ENCODE measurements at regions not wholly inside any gene's neighbourhood (a gene's known extent, or its start where the extent isn't known, plus 50 kb on each side); places are given as distances from the start of the nearest gene placed in this dataset.

DNA sequence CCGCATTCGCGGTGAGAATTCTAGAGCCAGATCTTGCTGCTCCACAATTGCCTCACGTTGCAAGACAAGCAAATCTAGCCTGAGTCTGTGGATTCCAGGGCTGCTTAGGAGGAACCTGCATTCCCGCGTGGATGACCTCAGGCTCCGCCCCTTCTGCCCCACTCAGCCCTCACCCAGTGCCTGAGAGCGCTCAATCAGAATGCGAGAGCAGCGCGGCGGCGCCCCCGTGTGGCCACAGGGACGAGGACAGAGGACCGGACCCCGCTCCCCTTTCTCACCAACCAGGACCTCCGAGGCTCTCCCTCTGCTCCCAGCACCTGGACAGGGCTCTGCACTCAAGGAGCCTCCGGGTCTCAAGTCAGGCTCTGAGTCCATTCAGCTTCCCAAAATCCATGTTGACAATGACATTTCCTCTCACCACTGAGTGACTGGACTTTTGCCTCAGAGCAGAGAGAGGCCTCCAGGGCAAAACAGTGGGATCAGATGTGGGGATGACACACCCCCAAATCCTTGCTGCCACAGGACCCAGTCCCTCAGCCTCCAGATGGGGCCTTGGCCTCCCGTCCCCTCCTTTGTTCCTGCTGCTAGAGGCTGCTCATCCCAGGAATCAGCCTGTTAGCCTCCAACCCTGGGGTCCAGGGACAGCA lies 52.0 kb downstream of the RPP21 start:
- DNase-seq: peak; percentile 81 to 83

GRCh38 chr6:30397697-30398096 lies 52.7 kb downstream of the RPP21 start:
- no peak for DNase-seq

GRCh38 chr6:30399390-30400058 lies 54.6 kb downstream of the RPP21 start:
- DNase-seq: no peak

GRCh38 chr6:30405934-30406333 lies 61.0 kb downstream of the RPP21 start:
- no peak for DNase-seq

GRCh38 chr6:30409184-30409583 lies 64.2 kb downstream of the RPP21 start:
- DNase-seq: no peak

- peak; percentile 63 to 67 for DNase-seq
Observed at GRCh38 chr6:30411515-30412207, 66.7 kb downstream of the RPP21 start.

- DNase-seq: no peak
Observed at GRCh38 chr6:30418448-30418847, 70.9 kb upstream of the HLA-E start.

GRCh38 chr6:30424549-30424948 lies 64.8 kb upstream of the HLA-E start:
- no peak for DNase-seq

Measured in CD4-positive, alpha-beta T cell treated with Interleukin-1 beta for 1 hour (primary cell).